ENCODE measurements at regions not wholly inside any gene's neighbourhood (a gene's known extent, or its start where the extent isn't known, plus 50 kb on each side); places are given as distances from the start of the nearest gene placed in this dataset.

DNA sequence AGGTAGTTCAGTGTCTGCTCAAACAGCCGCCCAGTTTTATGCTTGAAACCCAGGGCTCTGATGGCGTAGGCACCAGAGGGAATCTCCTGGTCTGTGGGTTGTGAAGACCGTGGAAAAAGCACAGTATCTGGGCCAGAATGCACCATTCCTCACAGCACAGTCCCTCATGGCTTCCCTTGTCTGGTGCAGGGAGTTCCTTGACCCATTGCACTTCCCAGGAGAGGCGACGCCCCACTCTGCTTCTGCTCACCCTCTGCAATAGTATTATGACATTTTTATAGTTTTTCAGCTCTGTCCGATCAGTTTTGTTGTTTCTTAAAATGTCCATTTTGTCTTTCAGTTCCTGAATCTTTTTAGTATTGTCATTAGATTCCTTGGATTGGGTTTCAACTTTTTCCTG lies 343.5 kb downstream of the EDEM1 start:
- H3K9me3 Mint-ChIP-seq = no peaks in the 10 kb centered on the region
- ChIA-PET POLR2A (no interaction called here), CTCF (no interaction called here)
- H3K27ac Mint-ChIP-seq = no peak overlapping the region
- no peaks in the 10 kb centered on the region for H3K4me1 Mint-ChIP-seq
- no peaks in the 10 kb centered on the region for H3K27me3 Mint-ChIP-seq
- H3K4me3 Mint-ChIP-seq = no peak overlapping the region
- no peak for DNase-seq
- no peaks in the 10 kb centered on the region for H3K36me3 Mint-ChIP-seq (ENCODE audit: low read depth)

DNA sequence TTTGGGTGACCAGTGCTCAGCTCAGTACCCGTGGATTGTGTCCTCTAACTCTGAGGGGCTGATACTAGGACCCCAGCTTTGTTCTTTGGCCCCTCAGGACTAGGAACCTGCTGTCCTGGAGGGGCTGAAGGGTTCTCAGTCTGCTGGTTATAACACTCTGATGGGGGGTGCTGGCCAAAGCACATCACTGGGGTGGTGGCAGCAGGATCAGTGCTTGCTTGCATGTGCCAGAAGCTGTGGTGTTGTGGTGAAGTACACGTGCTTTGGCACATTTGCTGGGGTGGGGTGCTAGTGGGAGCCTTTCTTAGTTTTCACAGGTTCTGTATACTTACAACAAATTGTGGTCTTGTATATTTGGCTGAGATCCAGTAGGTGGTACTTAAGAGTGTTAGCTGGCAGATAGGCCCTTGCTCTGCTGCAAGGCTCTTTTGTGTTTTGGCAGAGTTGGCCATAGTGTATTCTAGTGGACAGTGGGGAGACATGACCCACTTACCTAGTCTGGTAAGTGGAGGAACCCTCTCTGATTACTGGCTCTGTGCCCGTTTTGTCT lies 344.3 kb downstream of the EDEM1 start:
- ChIA-PET POLR2A (no interaction called here), CTCF (no interaction called here)
- Mint-ChIP-seq H3K4me3 (no peak overlapping the region), H3K4me1 (no peaks in the 10 kb centered on the region), H3K9me3 (no peaks in the 10 kb centered on the region), H3K27me3 (no peaks in the 10 kb centered on the region), H3K36me3 (ENCODE audit: low read depth) (no peaks in the 10 kb centered on the region), H3K27ac (no peak overlapping the region)
- no peak for DNase-seq

DNA sequence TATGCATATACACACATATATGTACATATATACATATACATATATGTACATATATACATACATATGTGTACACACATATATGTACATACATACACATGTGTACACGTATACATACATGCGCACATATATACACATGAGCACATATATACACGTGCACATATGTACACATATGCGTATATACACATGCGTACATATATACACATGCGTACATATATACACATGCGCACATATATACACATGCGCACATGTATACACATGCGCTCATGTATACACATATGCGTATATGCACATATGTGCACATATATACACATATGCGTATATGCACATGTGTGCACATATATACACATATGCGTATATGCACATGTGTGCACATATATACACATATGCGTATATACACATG lies 353.0 kb downstream of the EDEM1 start:
- POLR2A ChIA-PET = no interaction called here
- DNase-seq = no peak
- CTCF ChIA-PET = no interaction called here
- H3K27me3 Mint-ChIP-seq = no peaks in the 10 kb centered on the region
- H3K9me3 Mint-ChIP-seq = peaks cover 9% of the 10 kb centered on the region
- H3K4me3 Mint-ChIP-seq = no peak overlapping the region
- H3K36me3 Mint-ChIP-seq (ENCODE audit: low read depth) = no peaks in the 10 kb centered on the region
- no peak overlapping the region for H3K27ac Mint-ChIP-seq
- H3K4me1 Mint-ChIP-seq = no peaks in the 10 kb centered on the region

DNA sequence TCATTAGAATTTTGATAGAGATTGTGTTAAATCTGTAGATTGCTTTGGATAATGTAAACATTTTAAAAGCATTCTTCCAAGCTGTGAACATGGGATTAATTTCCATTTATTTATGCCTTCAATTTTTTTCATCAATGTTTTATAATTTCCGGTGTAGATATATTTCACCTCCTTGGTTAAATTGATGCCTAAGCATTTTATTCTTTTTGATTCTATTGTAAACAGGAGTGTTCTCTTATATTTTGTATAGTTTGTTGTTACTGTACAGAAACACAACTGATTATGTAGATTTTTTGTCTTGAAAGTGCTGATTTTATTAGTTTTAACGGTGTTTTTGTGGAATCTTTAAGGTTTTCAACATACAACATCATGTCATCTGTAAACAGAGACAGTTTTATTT lies 355.0 kb downstream of the EDEM1 start:
- Mint-ChIP-seq H3K4me1 (no peaks in the 10 kb centered on the region), H3K27ac (no peak overlapping the region), H3K27me3 (no peaks in the 10 kb centered on the region), H3K4me3 (no peak overlapping the region), H3K36me3 (ENCODE audit: low read depth) (no peaks in the 10 kb centered on the region), H3K9me3 (peaks cover 19% of the 10 kb centered on the region)
- ChIA-PET POLR2A (no interaction called here), CTCF (no interaction called here)
- no peak for DNase-seq

DNA sequence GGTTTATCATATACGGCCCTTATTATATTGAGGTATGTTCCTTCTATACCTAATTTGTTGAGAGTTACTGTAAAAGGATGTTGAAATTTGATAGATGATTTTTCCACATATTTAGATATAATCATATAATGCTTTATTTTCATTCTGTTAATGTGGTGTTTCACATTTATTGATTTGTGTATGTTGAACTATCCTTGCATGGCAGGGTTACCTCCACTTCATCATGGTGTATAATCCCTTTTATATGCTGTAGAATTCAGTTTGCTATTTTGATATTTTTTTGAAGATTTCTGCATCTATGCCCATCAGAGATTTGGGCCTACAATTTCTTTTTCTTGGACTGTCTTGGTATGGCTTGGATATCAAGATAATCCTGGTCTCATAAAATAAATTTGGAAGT lies 355.5 kb downstream of the EDEM1 start:
- no peak overlapping the region for H3K27ac Mint-ChIP-seq
- CTCF ChIA-PET = no interaction called here
- POLR2A ChIA-PET = no interaction called here
- no peak overlapping the region for H3K4me3 Mint-ChIP-seq
- no peaks in the 10 kb centered on the region for H3K4me1 Mint-ChIP-seq
- peaks cover 19% of the 10 kb centered on the region for H3K9me3 Mint-ChIP-seq
- no peaks in the 10 kb centered on the region for H3K36me3 Mint-ChIP-seq (ENCODE audit: low read depth)
- no peaks in the 10 kb centered on the region for H3K27me3 Mint-ChIP-seq
- DNase-seq = no peak

DNA sequence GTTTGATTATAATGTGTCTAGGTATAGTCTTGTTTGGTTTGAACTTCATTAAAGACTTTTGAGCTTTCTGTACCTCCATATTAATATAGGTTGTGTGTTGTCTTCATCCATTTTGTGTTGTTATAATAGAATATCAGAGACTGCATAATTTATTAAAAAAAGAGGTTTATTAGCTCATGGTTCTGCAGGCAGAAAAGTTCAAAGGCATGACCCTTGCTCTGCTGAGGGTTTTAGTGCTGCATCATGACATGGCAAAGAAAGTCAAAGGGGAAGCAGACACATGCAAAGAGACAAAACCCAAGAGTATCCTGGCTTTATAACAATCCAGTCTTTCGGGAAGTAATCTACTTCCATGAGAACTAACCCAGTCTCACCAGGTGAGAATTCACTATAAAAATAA lies 358.2 kb downstream of the EDEM1 start:
- CTCF ChIA-PET = no interaction called here

DNA sequence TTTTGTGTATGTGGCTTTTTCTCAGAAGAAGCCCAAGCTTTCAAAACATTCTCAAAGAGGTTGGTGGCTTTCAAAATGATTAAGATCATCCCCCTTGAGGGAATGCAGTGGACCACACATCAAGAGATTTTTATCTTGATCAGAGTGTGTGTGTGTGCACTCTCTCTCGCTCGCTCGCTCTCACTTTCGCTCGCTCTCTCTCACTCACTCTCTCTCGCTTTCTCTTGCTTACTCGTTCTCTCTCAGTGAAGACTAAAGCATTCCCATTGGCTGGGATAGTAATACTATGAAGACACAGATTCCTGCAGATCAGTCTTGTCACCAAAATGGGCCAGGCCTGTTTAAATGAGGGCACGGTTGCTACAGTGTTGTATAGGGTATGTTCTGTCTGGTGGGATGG lies 365.7 kb downstream of the EDEM1 start:
- no peak for DNase-seq
- H3K27ac Mint-ChIP-seq = no peak overlapping the region

More for the DNA sequence above, 358.2 kb downstream of the EDEM1 start:
- no peak overlapping the region for H3K27ac Mint-ChIP-seq
- no peak for DNase-seq
- H3K9me3 Mint-ChIP-seq = peaks cover 16% of the 10 kb centered on the region
- H3K27me3 Mint-ChIP-seq = no peaks in the 10 kb centered on the region
- H3K4me3 Mint-ChIP-seq = no peak overlapping the region
- no peaks in the 10 kb centered on the region for H3K36me3 Mint-ChIP-seq (ENCODE audit: low read depth)
- POLR2A ChIA-PET = no interaction called here
- H3K4me1 Mint-ChIP-seq = no peaks in the 10 kb centered on the region

DNA sequence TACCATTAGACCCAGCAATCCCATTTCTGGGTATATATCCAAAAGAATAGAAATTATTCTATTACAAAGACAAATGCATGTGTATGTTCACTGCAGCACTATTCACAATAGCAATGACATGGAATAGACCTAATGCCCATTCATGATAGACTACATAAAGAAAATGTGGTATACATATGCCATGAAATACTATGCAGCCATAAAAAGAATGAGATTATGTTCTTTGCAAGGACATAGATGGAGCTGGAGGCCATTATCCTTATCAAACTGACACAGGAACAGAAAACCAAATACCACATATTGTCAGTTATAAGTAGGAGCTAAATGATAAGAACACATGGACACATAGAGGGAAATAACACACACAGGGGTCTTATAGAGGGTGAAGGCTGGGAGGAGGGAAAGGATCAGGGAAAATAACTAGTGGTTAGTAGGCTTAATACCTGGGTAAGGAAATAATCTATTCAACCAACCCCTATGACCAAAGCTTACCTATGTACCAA lies 366.8 kb downstream of the EDEM1 start:
- H3K27ac Mint-ChIP-seq = no peak overlapping the region
- H3K9me3 Mint-ChIP-seq = no peaks in the 10 kb centered on the region

More for the DNA sequence above, 365.7 kb downstream of the EDEM1 start:
- H3K4me3 Mint-ChIP-seq = no peak overlapping the region
- POLR2A ChIA-PET = no interaction called here
- H3K4me1 Mint-ChIP-seq = no peaks in the 10 kb centered on the region
- CTCF ChIA-PET = no interaction called here
- no peaks in the 10 kb centered on the region for H3K36me3 Mint-ChIP-seq (ENCODE audit: low read depth)
- no peaks in the 10 kb centered on the region for H3K9me3 Mint-ChIP-seq
- H3K27me3 Mint-ChIP-seq = no peaks in the 10 kb centered on the region

DNA sequence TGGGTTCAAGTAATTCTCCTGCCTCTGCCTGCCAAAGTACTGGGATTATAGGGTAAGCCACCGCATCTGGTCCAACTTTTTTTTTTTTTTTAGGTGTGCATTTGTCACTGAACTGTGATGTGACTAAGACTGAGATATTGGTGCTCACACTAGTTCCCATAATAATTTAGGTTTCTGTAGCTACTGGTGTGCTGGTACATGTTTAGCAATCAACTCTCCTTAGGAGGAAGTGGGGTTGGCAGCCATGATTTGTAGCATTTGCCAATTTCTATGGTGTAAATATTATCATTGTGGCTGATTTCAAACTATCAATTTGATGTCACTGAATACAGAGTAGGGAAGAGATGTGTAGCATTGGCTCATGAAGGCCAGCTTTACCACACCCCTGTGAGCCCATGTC lies 372.7 kb downstream of the EDEM1 start:
- H3K9me3 Mint-ChIP-seq = no peaks in the 10 kb centered on the region
- no peak overlapping the region for H3K4me3 Mint-ChIP-seq
- POLR2A ChIA-PET = no interaction called here
- H3K27ac Mint-ChIP-seq = no peak overlapping the region
- H3K36me3 Mint-ChIP-seq (ENCODE audit: low read depth) = no peaks in the 10 kb centered on the region
- no peak for DNase-seq
- no peaks in the 10 kb centered on the region for H3K4me1 Mint-ChIP-seq
- H3K27me3 Mint-ChIP-seq = no peaks in the 10 kb centered on the region
- CTCF ChIA-PET = no interaction called here

More for the DNA sequence above, 366.8 kb downstream of the EDEM1 start:
- H3K4me1 Mint-ChIP-seq = no peaks in the 10 kb centered on the region
- no peak overlapping the region for H3K4me3 Mint-ChIP-seq
- no peaks in the 10 kb centered on the region for H3K36me3 Mint-ChIP-seq (ENCODE audit: low read depth)
- ChIA-PET POLR2A (no interaction called here), CTCF (no interaction called here)
- no peaks in the 10 kb centered on the region for H3K27me3 Mint-ChIP-seq
- no peak for DNase-seq

DNA sequence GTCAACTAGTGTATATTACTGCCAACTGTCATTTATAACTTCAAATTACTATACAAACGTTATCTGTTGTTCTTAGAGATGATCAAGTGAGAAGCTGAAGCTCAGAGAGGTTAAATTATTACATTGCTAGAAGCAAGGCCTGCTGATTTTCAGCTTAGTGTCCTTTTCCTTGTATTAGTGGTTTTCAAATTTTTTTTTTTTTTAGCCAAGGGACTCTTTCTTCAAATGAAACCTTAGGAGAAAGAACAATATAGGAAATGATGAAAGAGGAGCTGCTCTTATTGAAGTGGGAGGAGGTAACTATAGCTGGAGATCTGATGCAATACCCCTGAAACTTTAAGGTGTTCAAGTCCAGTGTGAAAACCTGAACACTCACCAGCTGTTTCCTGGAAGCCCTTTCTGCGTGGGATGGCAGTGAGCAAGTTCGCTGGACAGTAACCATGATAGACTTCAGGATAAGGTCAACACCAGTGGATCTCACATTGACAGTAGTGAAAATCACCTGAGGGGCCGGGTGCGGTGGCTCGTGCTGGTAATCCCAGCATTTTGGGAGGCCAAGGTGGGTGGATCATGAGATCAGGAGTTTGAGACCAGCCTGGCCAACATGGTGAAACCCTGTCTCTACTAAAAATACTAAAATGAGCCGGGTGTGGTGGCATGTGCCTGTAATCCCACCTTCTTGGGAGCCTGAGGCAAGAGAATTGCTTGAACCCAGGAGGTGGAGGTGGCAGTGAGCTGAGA lies 376.2 kb downstream of the EDEM1 start:
- Mint-ChIP-seq H3K27ac (no peak overlapping the region), H3K4me3 (no peak overlapping the region), H3K9me3 (peaks cover 2% of the 10 kb centered on the region), H3K27me3 (no peaks in the 10 kb centered on the region), H3K4me1 (no peaks in the 10 kb centered on the region), H3K36me3 (ENCODE audit: low read depth) (no peaks in the 10 kb centered on the region)
- no peak for DNase-seq
- POLR2A ChIA-PET = interaction anchor here (0.5 kb wide), 1 partner anchor 153 kb away, joined by 3 read pairs; no protein-coding TSS in a partner anchor
- CTCF ChIA-PET = interaction anchor here (0.6 kb wide), 1 partner anchor 985 kb away, joined by 3 read pairs; no protein-coding TSS in a partner anchor

DNA sequence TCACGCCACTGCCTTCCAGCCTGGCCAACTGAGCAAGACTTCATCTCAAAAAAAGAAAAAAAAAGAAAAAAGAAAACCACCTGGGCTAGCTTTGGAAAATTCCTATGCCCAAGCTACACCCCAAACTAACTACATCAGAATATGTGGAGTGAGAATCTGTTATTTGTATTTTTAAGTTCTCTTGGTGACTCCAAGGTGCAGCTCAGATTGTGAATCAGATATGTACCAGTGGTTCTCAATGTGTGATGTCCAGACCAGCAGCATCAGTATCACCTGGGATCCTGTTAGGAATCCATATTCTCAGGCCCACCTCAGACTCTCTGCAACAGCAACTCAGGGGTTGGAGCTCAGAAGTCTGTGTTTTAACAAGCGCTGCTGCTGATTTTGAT lies 376.8 kb downstream of the EDEM1 start:
- no peak overlapping the region for H3K4me3 Mint-ChIP-seq
- CTCF ChIA-PET = no interaction called here

DNA sequence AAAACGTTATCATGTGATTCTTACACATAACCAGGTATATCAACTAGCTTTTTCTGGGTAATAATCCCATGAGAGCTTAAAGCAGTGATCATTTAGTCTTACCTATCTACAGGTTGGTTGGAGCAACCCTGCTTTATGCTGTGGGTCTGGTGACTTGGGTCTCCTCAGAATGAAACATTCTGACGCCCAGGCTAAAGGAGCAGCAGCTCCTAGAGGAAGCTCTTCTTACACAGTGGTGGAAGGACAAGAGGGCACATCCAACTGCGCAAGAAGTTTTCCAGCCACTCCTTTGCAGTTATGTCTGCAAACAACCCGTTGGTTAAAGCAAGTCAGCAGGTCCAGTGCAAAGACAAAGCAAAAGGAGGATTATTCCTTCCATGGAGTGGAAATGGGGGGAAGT lies 377.5 kb downstream of the EDEM1 start:
- ChIA-PET CTCF (no interaction called here), POLR2A (no interaction called here)
- Mint-ChIP-seq H3K27me3 (no peaks in the 10 kb centered on the region), H3K4me3 (no peak overlapping the region), H3K4me1 (no peaks in the 10 kb centered on the region), H3K36me3 (ENCODE audit: low read depth) (no peaks in the 10 kb centered on the region), H3K27ac (no peak overlapping the region), H3K9me3 (peaks cover 2% of the 10 kb centered on the region)
- no peak for DNase-seq

More for the DNA sequence above, 376.8 kb downstream of the EDEM1 start:
- Mint-ChIP-seq H3K27ac (no peak overlapping the region), H3K9me3 (peaks cover 2% of the 10 kb centered on the region), H3K4me1 (no peaks in the 10 kb centered on the region), H3K27me3 (no peaks in the 10 kb centered on the region), H3K36me3 (ENCODE audit: low read depth) (no peaks in the 10 kb centered on the region)
- no peak for DNase-seq
- POLR2A ChIA-PET = no interaction called here

DNA sequence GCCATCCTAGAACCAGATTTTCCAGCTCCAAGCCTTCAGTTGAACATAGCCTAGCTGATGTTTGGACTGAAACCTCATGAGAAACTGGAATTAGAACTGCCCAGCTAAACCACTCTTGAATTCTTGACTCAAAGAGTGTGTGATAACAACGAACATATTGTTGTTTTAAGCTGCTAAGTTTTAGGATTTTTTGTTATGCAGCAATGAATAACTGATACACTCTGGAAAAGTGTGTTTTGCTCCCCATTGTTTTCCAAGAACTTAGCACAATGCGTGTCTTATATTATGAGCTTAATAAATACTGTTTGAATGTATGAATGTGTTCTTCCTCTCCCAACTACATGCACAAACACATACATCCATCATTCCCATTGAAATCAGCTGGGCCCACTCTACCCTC lies 379.6 kb downstream of the EDEM1 start:
- no peak for DNase-seq
- Mint-ChIP-seq H3K27me3 (no peaks in the 10 kb centered on the region), H3K9me3 (peaks cover 2% of the 10 kb centered on the region), H3K27ac (no peak overlapping the region), H3K4me1 (no peaks in the 10 kb centered on the region), H3K36me3 (ENCODE audit: low read depth) (no peaks in the 10 kb centered on the region), H3K4me3 (no peak overlapping the region)
- ChIA-PET CTCF (no interaction called here), POLR2A (interaction anchor here (0.6 kb wide), 1 partner anchor 9 kb away, joined by 5 read pairs; no protein-coding TSS in a partner anchor)

DNA sequence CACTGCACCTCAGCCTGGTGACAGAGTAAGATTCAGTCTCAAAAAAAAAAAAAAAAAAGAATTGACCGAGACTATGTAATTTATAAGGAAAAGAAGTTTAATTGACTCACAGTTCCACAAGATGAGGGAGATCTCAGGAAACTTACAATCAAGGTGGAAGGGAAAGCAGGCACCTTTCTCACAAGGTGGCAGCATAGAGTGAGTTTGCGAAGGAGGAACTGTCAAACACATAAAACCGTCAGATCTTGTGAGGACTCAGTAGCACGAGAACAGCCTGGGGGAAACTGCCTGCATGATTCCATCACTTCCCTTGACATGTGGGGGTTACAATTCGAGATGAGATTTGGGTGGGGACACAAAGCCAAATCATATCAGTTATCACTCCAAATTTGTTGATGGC lies 380.9 kb downstream of the EDEM1 start:
- Mint-ChIP-seq H3K4me1 (no peaks in the 10 kb centered on the region), H3K27ac (no peak overlapping the region), H3K9me3 (peaks cover 2% of the 10 kb centered on the region), H3K27me3 (no peaks in the 10 kb centered on the region), H3K36me3 (ENCODE audit: low read depth) (no peaks in the 10 kb centered on the region), H3K4me3 (no peak overlapping the region)
- CTCF ChIA-PET = no interaction called here
- DNase-seq = no peak
- POLR2A ChIA-PET = no interaction called here
